Middle frontal gyrus (tissue), 1 donor: ENCODE measurements at regions not wholly inside any gene's neighbourhood (a gene's known extent, or its start where the extent isn't known, plus 50 kb on each side); places are given as distances from the start of the nearest gene placed in this dataset.

ENCODE experiments used
- DNase-seq: peaks from one replicate; pipeline ENCODE4 v3.0.0-alpha.2; 2015; ENCODE audit warnings: low spot score; ENCODE audit errors: extremely low spot score

- no peak for DNase-seq
Observed at GRCh38 chr10:28250782-28251181, 52.1 kb downstream of the MPP7 start.

DNA sequence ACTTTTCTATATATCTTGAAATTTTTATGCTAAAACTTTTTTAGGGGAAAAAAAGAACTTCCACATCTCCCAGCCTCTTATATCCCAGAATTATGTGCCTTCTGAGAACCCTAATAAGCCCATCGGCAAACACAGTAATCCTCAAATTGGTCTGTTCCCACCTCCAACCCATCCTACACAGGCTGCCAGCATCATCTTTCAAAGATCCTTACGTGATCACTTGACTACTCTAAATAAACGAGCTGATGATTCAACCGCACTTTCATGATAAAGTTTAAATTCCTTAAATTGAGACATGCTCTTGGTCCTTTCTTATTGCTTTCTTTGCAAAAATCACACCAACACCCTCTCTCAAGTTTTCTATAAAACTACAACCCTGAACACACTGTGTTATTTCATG, 52.5 kb downstream of the MPP7 start:
- no peak for DNase-seq

- no peak for DNase-seq
Observed at GRCh38 chr10:28249512-28249911, 53.4 kb downstream of the MPP7 start.

GRCh38 chr10:28248092-28248491, 54.8 kb downstream of the MPP7 start:
- no peak for DNase-seq

- DNase-seq = no peak
Observed at GRCh38 chr10:28246023-28246422, 56.8 kb downstream of the MPP7 start.

- no peak for DNase-seq
Observed at GRCh38 chr10:28243923-28244322, 58.9 kb downstream of the MPP7 start.

GRCh38 chr10:28242555-28243204, 60.2 kb downstream of the MPP7 start:
- no peak for DNase-seq

- peak; percentile 51 for DNase-seq
Observed at GRCh38 chr10:28241741-28242399, 61.0 kb downstream of the MPP7 start.

DNA sequence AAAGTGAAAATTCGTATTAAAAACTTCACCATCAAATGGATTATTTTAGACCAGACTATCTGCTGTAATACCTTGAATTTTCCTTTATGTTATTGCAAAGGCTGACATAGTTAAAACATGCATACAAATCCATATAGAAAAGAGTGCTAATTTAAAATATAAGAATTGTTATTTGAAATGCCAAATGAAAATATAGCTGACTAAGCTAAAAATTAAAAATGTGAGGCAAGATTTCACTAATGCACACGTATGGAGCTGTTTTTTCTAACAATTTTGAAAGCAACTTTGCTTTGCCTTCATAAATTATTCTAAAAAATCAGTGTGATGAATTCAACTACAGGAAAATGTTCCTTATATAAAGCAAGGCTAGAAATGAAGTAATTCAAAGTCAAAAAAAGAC, 62.5 kb downstream of the MPP7 start:
- no peak for DNase-seq

DNA sequence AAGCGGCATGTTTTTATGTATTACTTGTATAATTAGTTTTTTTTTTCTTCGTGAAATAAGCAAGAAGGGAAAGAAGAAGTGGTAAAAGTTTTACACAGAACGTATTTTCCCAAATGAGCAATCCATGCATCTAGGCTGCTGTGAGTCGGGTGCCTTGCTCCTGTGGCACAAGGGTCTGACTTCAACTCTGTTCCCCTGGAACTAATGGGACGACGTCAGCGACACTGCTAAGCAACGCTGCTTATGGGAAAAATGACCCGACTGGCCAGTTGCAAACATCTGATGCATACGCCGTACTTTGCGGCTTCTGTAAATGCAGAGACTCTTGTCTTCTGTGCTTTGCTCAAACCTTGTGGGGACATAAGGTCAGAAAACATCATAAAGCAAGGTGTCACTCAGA, 66.3 kb downstream of the MPP7 start:
- no peak for DNase-seq

DNA sequence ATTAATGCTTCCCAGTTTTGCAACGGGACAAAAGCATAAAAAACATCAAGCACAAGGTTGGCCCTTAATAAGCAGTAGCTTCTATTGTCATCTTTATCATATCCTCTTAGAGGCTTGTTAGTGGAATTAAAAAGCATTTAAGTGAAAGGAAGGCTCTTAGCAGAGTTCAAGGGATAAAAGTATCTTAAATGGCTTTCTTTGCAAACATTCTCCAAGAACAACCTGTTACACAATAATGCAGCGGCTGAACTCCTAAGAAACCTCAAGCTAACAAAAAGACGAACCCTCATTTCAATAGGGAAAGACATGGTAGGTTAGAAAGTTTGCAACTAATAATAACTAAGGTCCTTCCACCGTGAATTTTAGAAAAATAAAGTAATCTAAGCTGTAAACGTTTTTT, 82.1 kb downstream of the MPP7 start:
- DNase-seq = no peak

- DNase-seq = no peak
Observed at GRCh38 chr10:28219251-28219650, 83.6 kb downstream of the MPP7 start.

GRCh38 chr10:28217848-28218247, 85.0 kb downstream of the MPP7 start:
- DNase-seq = no peak

DNA sequence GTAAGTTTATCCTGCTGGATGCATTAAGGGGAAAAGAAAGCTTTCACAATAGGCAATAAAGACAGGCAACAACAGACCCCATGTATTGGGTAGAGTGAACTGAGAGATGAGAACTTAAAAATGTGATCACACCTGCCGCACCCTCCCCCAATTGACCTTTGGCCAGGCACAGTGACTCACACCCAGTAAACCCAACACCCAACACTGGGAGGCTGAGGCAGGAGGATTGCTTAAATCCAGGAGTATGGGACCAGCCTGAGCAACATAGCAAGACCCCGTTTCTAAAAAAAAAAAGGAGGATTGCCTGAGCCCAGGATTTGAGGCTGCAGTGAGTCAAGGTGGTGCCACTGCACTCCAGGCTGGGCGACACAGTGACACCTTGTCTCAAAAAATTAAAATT, 86.9 kb downstream of the MPP7 start:
- no peak for DNase-seq

GRCh38 chr10:28214219-28214618, 88.6 kb downstream of the MPP7 start:
- DNase-seq = no peak

GRCh38 chr10:28211759-28212158, 91.1 kb downstream of the MPP7 start:
- no peak for DNase-seq

DNA sequence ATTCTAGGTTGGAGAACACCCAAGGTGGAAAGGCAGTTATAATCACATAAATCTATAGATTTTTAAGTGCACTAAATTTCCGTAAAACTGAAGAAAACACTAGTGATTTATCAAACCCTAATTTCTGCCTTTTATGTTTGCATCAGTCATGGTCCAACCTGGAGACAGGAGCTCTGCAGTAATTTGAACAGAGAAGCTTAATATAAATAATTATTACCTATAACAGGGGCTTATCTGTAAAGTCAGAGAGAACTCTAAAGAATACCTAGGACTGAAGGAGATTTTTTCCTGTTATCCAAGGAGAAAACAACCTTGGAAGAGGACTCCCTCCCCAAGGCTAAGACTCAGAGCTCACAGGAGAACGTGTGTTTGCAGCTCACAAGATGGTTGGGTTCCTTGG, 95.1 kb downstream of the MPP7 start:
- no peak for DNase-seq

- no peak for DNase-seq
Observed at GRCh38 chr10:28202941-28203352, 99.9 kb downstream of the MPP7 start.

- DNase-seq = no peak
Observed at GRCh38 chr10:28201410-28202400, 101.2 kb downstream of the MPP7 start.

DNA sequence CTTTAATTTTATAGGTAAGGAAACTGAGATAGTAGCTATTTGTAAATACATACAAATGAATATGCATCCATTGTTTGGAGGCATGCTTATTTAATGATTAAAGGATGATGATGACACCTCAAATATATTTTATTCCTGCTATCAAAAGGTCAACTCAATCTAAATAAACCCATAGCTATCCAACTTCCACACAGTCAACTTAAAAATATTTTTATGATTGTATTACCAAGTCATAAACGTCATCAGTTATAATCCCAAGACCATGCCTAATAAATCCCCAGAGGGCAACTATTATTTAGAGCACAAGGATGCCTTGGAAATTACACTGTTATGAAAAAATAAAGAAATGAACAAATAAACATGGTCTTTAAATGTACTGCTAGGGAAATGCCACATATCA, 102.1 kb downstream of the MPP7 start:
- no peak for DNase-seq

GRCh38 chr10:28199941-28200340, 102.9 kb downstream of the MPP7 start:
- no peak for DNase-seq

DNA sequence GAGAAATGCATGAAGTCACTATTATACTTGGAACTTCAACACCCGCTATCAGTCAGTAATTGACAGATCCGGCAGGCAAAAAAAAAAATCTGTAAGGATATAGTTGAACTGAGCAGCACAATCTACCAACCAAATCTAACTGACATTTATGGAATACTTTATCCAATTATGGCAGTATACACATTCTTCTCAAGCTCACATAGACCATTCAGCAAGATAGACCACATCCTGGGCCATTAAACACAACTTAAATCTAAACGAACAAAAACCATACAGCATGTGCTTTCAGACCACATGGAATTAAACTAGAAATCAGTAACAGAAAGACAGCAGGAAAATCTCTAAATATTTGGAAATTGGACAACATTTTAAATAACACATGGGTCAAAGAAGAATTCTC, 112.7 kb downstream of the MPP7 start:
- DNase-seq = no peak
